PC-9 (cell line): ENCODE measurements at regions not wholly inside any gene's neighbourhood (a gene's known extent, or its start where the extent isn't known, plus 50 kb on each side); places are given as distances from the start of the nearest gene placed in this dataset.

Experiments
- BruUV-seq: library from RNA; stranded (reverse); fragments of 400-500 nt; replicated peaks from 2 replicates; lab custom pipeline; 2021; lab: Mats Ljungman, UMichigan
- CTCF ChIA-PET: fragments of 300-600 bp; sonication (Branson Sonifier 250); formaldehyde crosslinking; loops from one replicate; lab custom pipeline; 2022; ENCODE audit warnings: antibody characterized with exemption; lab: Charles Lee
- POLR2A ChIA-PET: fragments of 300-600 bp; sonication (Branson Sonifier 250); formaldehyde crosslinking; loops from one replicate; lab custom pipeline; 2022; ENCODE audit warnings: antibody characterized with exemption; ENCODE audit not compliant: unreplicated experiment; lab: Charles Lee
- DNase-seq, 2 experiments: peaks; one replicate each; pipeline versions ENCODE4 v3.0.0 to v3.0.0-alpha.2; 2015 to 2022; ENCODE audit warnings: mixed read lengths in 1 of 2
- H2AFZ ChIP-seq: fragments of 200-600 bp; sonication (generic); 2 replicates; pipeline ENCODE4 v1.8.1; 2017; ENCODE audit warnings: antibody characterized with exemption
- H3F3A ChIP-seq: fragments of 200-600 bp; sonication (generic); 2 replicates; pipeline ENCODE4 v1.8.1; 2017; ENCODE audit warnings: antibody characterized with exemption, mild to moderate bottlenecking, low read depth; ENCODE audit not compliant: insufficient read depth
- H3K27ac ChIP-seq: fragments of 200-600 bp; sonication (generic); 2 replicates; pipeline ENCODE4 v1.6.1; 2016; ENCODE audit warnings: mixed run types
- H3K27me3 ChIP-seq: fragments of 200-600 bp; sonication (generic); 2 replicates; pipeline ENCODE4 v1.6.1; 2016; ENCODE audit warnings: low read depth, mixed run types; ENCODE audit not compliant: insufficient read depth
- H3K36me3 ChIP-seq: fragments of 200-600 bp; sonication (generic); 2 replicates; pipeline ENCODE4 v1.6.1; 2016; ENCODE audit warnings: low read depth, mixed run types
- H3K4me1 ChIP-seq: fragments of 200-600 bp; sonication (generic); replicated peaks from 2 replicates; pipeline ENCODE4 v1.6.1; 2016; ENCODE audit warnings: mixed run types; ENCODE audit not compliant: insufficient read depth
- H3K4me2 ChIP-seq: fragments of 200-600 bp; sonication (generic); 2 replicates; pipeline ENCODE4 v1.6.1; 2017; ENCODE audit warnings: mixed run types
- H3K4me3 ChIP-seq: fragments of 200-600 bp; sonication (generic); 2 replicates; pipeline ENCODE4 v1.6.1; 2016; ENCODE audit warnings: mixed run types
- H3K79me2 ChIP-seq: fragments of 200-600 bp; sonication (generic); 2 replicates; pipeline ENCODE4 v1.6.1; 2017; ENCODE audit warnings: low read depth, mixed run types
- H3K9me2 ChIP-seq: fragments of 200-600 bp; sonication (generic); 2 replicates; pipeline ENCODE4 v1.8.1; 2017; ENCODE audit warnings: mild to moderate bottlenecking; ENCODE audit not compliant: insufficient read depth
- H3K9me3 ChIP-seq: fragments of 200-600 bp; sonication (generic); 2 replicates; pipeline ENCODE4 v1.8.1; 2016; ENCODE audit warnings: low read depth; ENCODE audit not compliant: insufficient read depth
- H4K20me1 ChIP-seq: fragments of 200-600 bp; sonication (generic); 2 replicates; pipeline ENCODE4 v1.8.1; 2017; ENCODE audit not compliant: insufficient read depth
- CTCF ChIP-seq: fragments of 200-600 bp; sonication (generic); conservative IDR thresholded peaks from 2 replicates; pipeline ENCODE4 v1.6.1; 2017; ENCODE audit warnings: mixed run types, antibody characterized with exemption, mild to moderate bottlenecking, moderate library complexity
- EZH2 ChIP-seq: fragments of 200-600 bp; sonication (generic); IDR thresholded peaks from 2 replicates; pipeline ENCODE4 v1.8.0; 2017; ENCODE audit warnings: antibody characterized with exemption, low read depth
- intact Hi-C: fragments of 100-400 bp; cut with micrococcal nuclease; formaldehyde crosslinking; loops from one replicate; pipeline ENCODE4 v1.10.0; 2022; ENCODE audit not compliant: unreplicated experiment

GRCh38 chr12:90084018-90084417 is 375.4 kb upstream of the ATP2B1 start:
- no peaks in the 10 kb centered on the region for H4K20me1 ChIP-seq
- H2AFZ ChIP-seq, result no peak overlapping the region
- no peaks in the 10 kb centered on the region for H3K27me3 ChIP-seq
- ChIA-PET CTCF (no interaction called here), POLR2A (no interaction called here)
- TF ChIP-seq EZH2, result no peak
- TF ChIP-seq CTCF, result no peak
- no peaks in the 10 kb centered on the region for H3K9me2 ChIP-seq
- no peak overlapping the region for H3K4me2 ChIP-seq
- intact Hi-C loops, result no loop called here
- no peaks in the 10 kb centered on the region for H3K4me1 ChIP-seq
- BruUV-seq, result no TSS peak
- DNase-seq, result no peak
- H3F3A ChIP-seq, result no peaks in the 10 kb centered on the region
- 0 out of 2 replicates have a peak, but pooled peaks cover 3% of the 10 kb centered on the region for H3K9me3 ChIP-seq
- no peaks in the 10 kb centered on the region for H3K79me2 ChIP-seq
- no peak overlapping the region for H3K4me3 ChIP-seq
- H3K36me3 ChIP-seq, result no peaks in the 10 kb centered on the region
- no peak overlapping the region for H3K27ac ChIP-seq

GRCh38 chr12:90080616-90081015 is 372.0 kb upstream of the ATP2B1 start:
- no peaks in the 10 kb centered on the region for H3K79me2 ChIP-seq
- no peaks in the 10 kb centered on the region for H3K4me1 ChIP-seq
- H2AFZ ChIP-seq, result no peak overlapping the region
- TF ChIP-seq EZH2 (no peak), CTCF (no peak)
- no peak overlapping the region for H3K27ac ChIP-seq
- no peaks in the 10 kb centered on the region for H4K20me1 ChIP-seq
- no peaks in the 10 kb centered on the region for H3F3A ChIP-seq
- no peak for DNase-seq
- H3K9me2 ChIP-seq, result no peaks in the 10 kb centered on the region
- intact Hi-C loops, result no loop called here
- no peaks in the 10 kb centered on the region for H3K9me3 ChIP-seq
- H3K36me3 ChIP-seq, result no peaks in the 10 kb centered on the region
- H3K4me2 ChIP-seq, result no peak overlapping the region
- ChIA-PET CTCF (no interaction called here), POLR2A (no interaction called here)
- no peaks in the 10 kb centered on the region for H3K27me3 ChIP-seq
- BruUV-seq, result no TSS peak
- H3K4me3 ChIP-seq, result no peak overlapping the region

- H3K4me1 ChIP-seq, result no peaks in the 10 kb centered on the region
- no peak overlapping the region for H3K4me2 ChIP-seq
- intact Hi-C loops, result no loop called here
- H3F3A ChIP-seq, result no peaks in the 10 kb centered on the region
- H3K4me3 ChIP-seq, result no peak overlapping the region
- BruUV-seq, result no TSS peak
- CTCF ChIA-PET, result interaction anchor here (0.5 kb wide), 1 partner anchor 765 kb away, joined by 4 read pairs; no protein-coding TSS in a partner anchor
- H3K27ac ChIP-seq, result no peak overlapping the region
- TF ChIP-seq CTCF, result no peak
- TF ChIP-seq EZH2, result no peak
- no peaks in the 10 kb centered on the region for H3K36me3 ChIP-seq
- H3K9me2 ChIP-seq, result no peaks in the 10 kb centered on the region
- H3K27me3 ChIP-seq, result no peaks in the 10 kb centered on the region
- no peaks in the 10 kb centered on the region for H3K79me2 ChIP-seq
- no peaks in the 10 kb centered on the region for H4K20me1 ChIP-seq
- POLR2A ChIA-PET, result no interaction called here
- no peaks in the 10 kb centered on the region for H3K9me3 ChIP-seq
- DNase-seq, result no peak
- H2AFZ ChIP-seq, result no peak overlapping the region
These were observed 371.0 kb upstream of the ATP2B1 start for GRCh38 chr12:90079529-90080210.
